GM12892 (cell line): ENCODE measurements at regions not wholly inside any gene's neighbourhood (a gene's known extent, or its start where the extent isn't known, plus 50 kb on each side); places are given as distances from the start of the nearest gene placed in this dataset.

Experiments used
- POLR2A ChIP-seq: IDR thresholded peaks from 2 replicates; pipeline ENCODE4 v1.6.1; 2011; ENCODE audit warnings: low read depth, low read length, control low read depth
- POLR2AphosphoS5 ChIP-seq: IDR thresholded peaks from 2 replicates; pipeline ENCODE4 v1.6.1; 2011; ENCODE audit warnings: low read depth, low read length, control low read depth

DNA sequence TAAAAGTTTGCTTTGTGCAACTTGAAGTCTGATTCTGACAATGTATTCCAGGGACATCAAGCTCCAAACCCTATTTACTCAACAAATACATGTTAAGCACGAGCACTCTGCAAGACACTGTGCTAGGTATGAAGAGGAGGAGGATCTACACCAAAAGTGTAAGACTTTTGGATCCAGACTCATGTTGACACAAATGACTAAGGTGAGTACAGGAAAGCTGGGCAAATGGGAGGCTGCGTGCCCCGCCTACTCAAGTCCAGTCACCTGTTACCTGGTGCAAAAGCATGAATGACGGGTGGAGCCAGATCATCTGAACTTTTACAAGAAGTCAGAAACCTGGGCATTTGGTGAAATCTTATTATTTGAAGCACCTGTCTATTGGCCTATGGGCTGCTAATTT is 120.7 kb downstream of the ABCC12 start:
- no peak for TF ChIP-seq POLR2AphosphoS5
- TF ChIP-seq POLR2A = no peak
